ENCODE measurements at regions not wholly inside any gene's neighbourhood (a gene's known extent, or its start where the extent isn't known, plus 50 kb on each side); places are given as distances from the start of the nearest gene placed in this dataset.

- no peak for TF ChIP-seq CTCF (IDR thresholded peaks at IDR 0.05)
- no peak for TF ChIP-seq POLR2A (IDR thresholded peaks at IDR 0.05)
- TF ChIP-seq POLR2AphosphoS5 (IDR thresholded peaks at IDR 0.05; ENCODE audit: insufficient read depth in 1 of 2, low read depth in 1 of 2) = no peak
Measured at GRCh38 chr15:70308735-70309434, 211.2 kb upstream of the TLE3 start.
